Esophagus muscularis mucosa (tissue), 4 donors: ENCODE measurements at regions not wholly inside any gene's neighbourhood (a gene's known extent, or its start where the extent isn't known, plus 50 kb on each side); places are given as distances from the start of the nearest gene placed in this dataset.

Experiments
- DNase-seq: peaks from one replicate; pipeline ENCODE4 v3.0.0-alpha.2; 2017; ENCODE audit errors: extremely low spot score
- H3K27ac ChIP-seq, 4 donors: fragments of 200-600 bp; sonication (generic); replicated peaks in 1 of 4; 1 replicate in 3 of 4; 2 replicates in 1 of 4; pipeline ENCODE4 v1.5.1; 2016 to 2019; ENCODE audit warnings: mild to moderate bottlenecking in 1 of 4
- H3K27me3 ChIP-seq, 4 donors: fragments of 200-600 bp; sonication (generic); one replicate each; pipeline versions ENCODE4 v1.5.1 to v1.6.0; 2016 to 2019
- H3K36me3 ChIP-seq, 4 donors: fragments of 200-600 bp; sonication (generic); one replicate each; pipeline ENCODE4 v1.5.1; 2016 to 2019
- H3K4me1 ChIP-seq, 4 donors: fragments of 200-600 bp; sonication (generic); one replicate each; pipeline ENCODE4 v1.5.1; 2016 to 2019
- H3K4me3 ChIP-seq, 4 donors: fragments of 200-600 bp; sonication (generic); 1 replicate in 2 of 4; 2 replicates in 2 of 4; pipeline ENCODE4 v1.5.1; 2016 to 2019; ENCODE audit warnings: mild to moderate bottlenecking in 4 of 4, moderate library complexity in 1 of 4
- H3K9me3 ChIP-seq, 4 donors: fragments of 200-600 bp; sonication (generic); 1 replicate in 3 of 4; 2 replicates in 1 of 4; pipeline ENCODE4 v1.5.1; 2016 to 2019
- EP300 ChIP-seq: sonication (generic); formaldehyde crosslinking; IDR thresholded peaks from one replicate; pipeline ENCODE4 v1.6.1; 2017; ENCODE audit warnings: antibody characterized with exemption
- POLR2A ChIP-seq: fragments of 450-650 bp; IDR thresholded peaks from one replicate; pipeline ENCODE4 v1.6.1; 2017; ENCODE audit warnings: antibody characterized with exemption, moderate library complexity, mild to moderate bottlenecking, low read depth
- POLR2AphosphoS5 ChIP-seq, 2 donors: sonication (generic); formaldehyde crosslinking; IDR thresholded peaks; one replicate each; pipeline ENCODE4 v1.6.1; 2017; ENCODE audit warnings: antibody characterized with exemption in 2 of 2
- WGBS: methylation state at CpG from one replicate; pipeline ENCODE4 v1.1.5; 2018; 5-methylcytosine and 5-hydroxymethylcytosine counted together
- intact Hi-C: fragments of 100-400 bp; cut with DNase I; formaldehyde crosslinking; loops from one replicate; pipeline ENCODE4 v1.15.1; 2023
- TF ChIP-seq, protein P1 (sequence below), 3 experiments: fragments of 200-600 bp in 2 of 3; fragments of 450-650 bp in 1 of 3; sonication (generic) in 2 of 3; IDR thresholded peaks; one replicate each; pipeline ENCODE4 v1.5.1; 2017 to 2019; ENCODE audit warnings: antibody characterized with exemption in 3 of 3, mild to moderate bottlenecking in 2 of 3, moderate library complexity in 1 of 3

DNA sequence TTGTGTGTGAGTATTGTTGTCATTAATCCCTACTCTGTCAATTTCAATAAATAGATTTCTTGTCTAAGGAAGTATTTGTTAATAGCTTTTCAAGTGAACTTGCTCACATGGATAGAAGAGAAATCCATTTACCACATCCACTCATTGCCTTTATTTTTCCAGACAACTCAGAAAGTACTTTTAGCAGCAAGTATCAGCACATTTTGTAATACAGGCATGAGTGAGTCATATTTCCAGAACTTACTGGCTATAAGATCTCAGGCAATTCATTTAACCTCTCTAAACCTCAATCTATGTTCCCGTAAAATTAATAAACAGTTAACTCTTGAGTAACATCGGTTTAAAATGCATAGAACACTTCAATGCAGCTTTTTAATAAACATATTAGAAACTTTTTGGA is 317.9 kb upstream of the PCDH7 start:
- WGBS = 83% methylated on average over 2 of the region's 2 CpGs
- Histone ChIP-seq H3K36me3 (no peaks in the 10 kb centered on the region), H3K27ac (no peak overlapping the region)

DNA sequence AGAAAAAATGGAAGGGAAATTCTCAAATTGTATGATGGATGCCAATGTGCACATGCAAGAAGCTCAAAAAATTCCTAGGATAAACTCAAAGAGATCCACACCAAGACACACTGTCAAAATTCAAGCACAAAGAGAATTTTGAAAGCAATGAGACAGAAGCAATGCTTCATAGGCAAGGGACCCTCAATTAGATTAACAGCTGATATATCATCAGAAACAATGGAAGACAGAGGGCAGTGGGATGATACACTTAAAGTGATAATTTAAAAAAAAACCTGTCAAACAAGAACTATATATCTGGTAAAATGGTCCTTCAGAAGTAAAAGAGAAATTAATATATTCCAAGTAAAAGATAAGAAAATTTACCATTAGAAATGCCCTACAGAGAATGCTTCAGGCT is 306.3 kb upstream of the PCDH7 start:
- Histone ChIP-seq H3K27ac (no peak overlapping the region), H3K9me3 (peaks cover 0 to 38% (median 21%) of the 10 kb centered on the region in 4 donors), H3K4me3 (no peak overlapping the region), H3K36me3 (no peaks in the 10 kb centered on the region), H3K27me3 (no peaks in the 10 kb centered on the region), H3K4me1 (no peaks in the 10 kb centered on the region)
- no peak for DNase-seq
- intact Hi-C loops = no loop called here
- TF ChIP-seq, protein P1, sequence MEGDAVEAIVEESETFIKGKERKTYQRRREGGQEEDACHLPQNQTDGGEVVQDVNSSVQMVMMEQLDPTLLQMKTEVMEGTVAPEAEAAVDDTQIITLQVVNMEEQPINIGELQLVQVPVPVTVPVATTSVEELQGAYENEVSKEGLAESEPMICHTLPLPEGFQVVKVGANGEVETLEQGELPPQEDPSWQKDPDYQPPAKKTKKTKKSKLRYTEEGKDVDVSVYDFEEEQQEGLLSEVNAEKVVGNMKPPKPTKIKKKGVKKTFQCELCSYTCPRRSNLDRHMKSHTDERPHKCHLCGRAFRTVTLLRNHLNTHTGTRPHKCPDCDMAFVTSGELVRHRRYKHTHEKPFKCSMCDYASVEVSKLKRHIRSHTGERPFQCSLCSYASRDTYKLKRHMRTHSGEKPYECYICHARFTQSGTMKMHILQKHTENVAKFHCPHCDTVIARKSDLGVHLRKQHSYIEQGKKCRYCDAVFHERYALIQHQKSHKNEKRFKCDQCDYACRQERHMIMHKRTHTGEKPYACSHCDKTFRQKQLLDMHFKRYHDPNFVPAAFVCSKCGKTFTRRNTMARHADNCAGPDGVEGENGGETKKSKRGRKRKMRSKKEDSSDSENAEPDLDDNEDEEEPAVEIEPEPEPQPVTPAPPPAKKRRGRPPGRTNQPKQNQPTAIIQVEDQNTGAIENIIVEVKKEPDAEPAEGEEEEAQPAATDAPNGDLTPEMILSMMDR (IDR thresholded peaks at IDR 0.05) = no peak
- TF ChIP-seq POLR2A = no peak
- no peak for TF ChIP-seq EP300
- TF ChIP-seq POLR2AphosphoS5 (IDR thresholded peaks at IDR 0.05) = no peak

More for the DNA sequence above, 317.9 kb upstream of the PCDH7 start:
- Histone ChIP-seq H3K4me1 (no peaks in the 10 kb centered on the region), H3K9me3 (peaks cover 0 to 9% (median under 1%) of the 10 kb centered on the region in 4 donors), H3K4me3 (no peak overlapping the region), H3K27me3 (no peaks in the 10 kb centered on the region)
- no peak for DNase-seq
- intact Hi-C loops = no loop called here
- no peak for TF ChIP-seq POLR2A
- TF ChIP-seq, protein P1 (IDR thresholded peaks at IDR 0.05) = no peak
- no peak for TF ChIP-seq POLR2AphosphoS5 (IDR thresholded peaks at IDR 0.05)
- TF ChIP-seq EP300 = no peak

DNA sequence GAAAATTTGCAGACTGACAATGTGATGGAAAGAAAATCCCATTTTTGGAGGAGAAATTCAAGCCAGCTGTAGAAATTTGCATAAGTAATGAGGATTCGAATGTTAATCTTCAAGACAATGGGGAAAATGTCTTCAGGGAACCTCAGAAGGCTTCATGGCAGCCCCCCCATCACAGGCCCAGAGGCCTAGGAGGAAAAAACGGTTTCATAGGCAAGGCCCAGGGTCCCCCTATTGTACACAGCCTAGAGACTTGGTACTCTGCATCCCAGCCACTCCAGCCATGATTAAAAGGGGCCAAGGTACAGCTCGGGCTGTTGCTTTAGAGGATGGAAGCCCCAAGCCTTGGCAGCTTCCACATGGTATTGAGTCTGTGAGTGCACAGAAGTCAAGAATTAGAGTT is 303.6 kb upstream of the PCDH7 start:
- no peaks in the 10 kb centered on the region for H3K4me1 ChIP-seq
- no peak for TF ChIP-seq POLR2A
- no peak for TF ChIP-seq EP300
- TF ChIP-seq, protein P1 (IDR thresholded peaks at IDR 0.05) = no peak
- no peak for TF ChIP-seq POLR2AphosphoS5 (IDR thresholded peaks at IDR 0.05)
- peaks cover 0 to 32% (median 19%) of the 10 kb centered on the region in 4 donors for H3K9me3 ChIP-seq
- no peak overlapping the region for H3K4me3 ChIP-seq
- no peaks in the 10 kb centered on the region for H3K27me3 ChIP-seq
- no peak for DNase-seq
- H3K36me3 ChIP-seq = no peaks in the 10 kb centered on the region
- WGBS = 62% methylated on average over 2 of the region's 3 CpGs
- no peak overlapping the region for H3K27ac ChIP-seq
- intact Hi-C loops = no loop called here

DNA sequence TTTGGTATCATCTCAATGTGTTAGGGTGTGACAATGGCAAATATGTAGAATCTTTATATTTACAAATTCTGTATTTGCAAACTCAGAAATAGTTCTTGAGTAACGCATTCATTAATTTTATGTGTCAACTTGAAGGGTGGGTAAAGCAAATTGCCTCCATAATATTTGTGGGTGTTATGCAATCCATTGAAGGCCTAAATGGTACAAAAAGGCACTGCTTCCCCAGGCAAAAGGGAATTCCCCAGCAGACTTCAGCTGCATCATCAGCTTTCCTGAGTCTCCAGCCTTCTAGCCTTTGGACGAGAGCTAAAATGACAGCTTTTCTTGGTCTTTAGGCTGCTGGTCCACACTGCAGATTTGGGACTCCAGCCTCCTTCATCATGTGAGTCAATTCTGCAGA is 292.2 kb upstream of the PCDH7 start:
- Histone ChIP-seq H3K27ac (no peak overlapping the region), H3K36me3 (no peaks in the 10 kb centered on the region), H3K4me1 (no peaks in the 10 kb centered on the region), H3K4me3 (no peak overlapping the region), H3K9me3 (peaks cover 0 to 6% (median 3%) of the 10 kb centered on the region in 4 donors), H3K27me3 (no peaks in the 10 kb centered on the region)
- DNase-seq = no peak
- TF ChIP-seq POLR2A = no peak
- TF ChIP-seq, protein P1 (IDR thresholded peaks at IDR 0.05) = no peak
- TF ChIP-seq EP300 = no peak
- 96% methylated on average over 2 of the region's 2 CpGs for WGBS
- intact Hi-C loops = no loop called here
